HepG2 (cell line): ENCODE measurements at regions not wholly inside any gene's neighbourhood (a gene's known extent, or its start where the extent isn't known, plus 50 kb on each side); places are given as distances from the start of the nearest gene placed in this dataset.
A peak's percentile ranks its signal among the peaks of the same experiment; 100 is the strongest.

Source experiments
- ELF3 ChIP-seq: IDR thresholded peaks from 2 replicates; pipeline ENCODE4 v1.6.1; 2016; ENCODE audit warnings: missing genetic modification reagents, missing compliant biosample characterization
- ERF ChIP-seq: IDR thresholded peaks from 2 replicates; pipeline ENCODE4 v1.6.1; 2018; ENCODE audit warnings: missing biosample characterization, missing genetic modification reagents
- FOXP1 ChIP-seq, 2 experiments: fragments of 450-650 bp in 1 of 2; IDR thresholded peaks; 2 replicates each; pipeline ENCODE4 v1.6.1; 2017 to 2018; ENCODE audit warnings: antibody characterized with exemption in 1 of 2
- GATA4 ChIP-seq: sonication (generic); IDR thresholded peaks from 2 replicates; pipeline ENCODE4 v1.6.1; 2016; ENCODE audit warnings: antibody characterized with exemption, low read depth, borderline replicate concordance
- GATAD2A ChIP-seq: IDR thresholded peaks from 2 replicates; pipeline ENCODE4 v1.6.1; 2016
- ONECUT2 ChIP-seq: sonication (generic); formaldehyde crosslinking; IDR thresholded peaks from 2 replicates; pipeline ENCODE4 v1.4.0; 2020; ENCODE audit warnings: missing genetic modification reagents
- SSRP1 ChIP-seq: IDR thresholded peaks from 2 replicates; pipeline ENCODE4 v1.6.1; 2016; ENCODE audit warnings: control low read depth
- THAP11 ChIP-seq: IDR thresholded peaks from 2 replicates; pipeline ENCODE4 v1.6.1; 2016; ENCODE audit warnings: missing biosample characterization, missing genetic modification reagents
- ZKSCAN8 ChIP-seq: IDR thresholded peaks from 2 replicates; pipeline ENCODE4 v1.6.1; 2016; ENCODE audit warnings: borderline replicate concordance, missing genetic modification reagents, missing compliant biosample characterization
- ZNF350 ChIP-seq: sonication (generic); formaldehyde crosslinking; IDR thresholded peaks from 2 replicates; pipeline ENCODE4 v1.4.0; 2020; ENCODE audit warnings: mild to moderate bottlenecking, low read depth, missing genetic modification reagents, borderline replicate concordance
- ZNF383 ChIP-seq: sonication (generic); formaldehyde crosslinking; IDR thresholded peaks from 2 replicates; pipeline ENCODE4 v1.4.0; 2020; ENCODE audit warnings: missing genetic modification reagents, mild to moderate bottlenecking, borderline replicate concordance
- ZNF841 ChIP-seq: sonication (generic); formaldehyde crosslinking; IDR thresholded peaks from 2 replicates; pipeline ENCODE4 v1.8.1; 2023; ENCODE audit warnings: missing genetic modification reagents, borderline replicate concordance
- TF ChIP-seq, protein P1 (sequence below), 2 experiments: fragments of 450-650 bp in 1 of 2; sonication (generic) in 1 of 2; formaldehyde crosslinking; IDR thresholded peaks; 2 replicates each; pipeline versions ENCODE4 v1.5.0 to v1.8.0; 2020 to 2022; ENCODE audit warnings: mild to moderate bottlenecking in 1 of 2, missing genetic modification reagents in 1 of 2
- TF ChIP-seq, protein P2 (sequence below): sonication (generic); formaldehyde crosslinking; IDR thresholded peaks from 2 replicates; pipeline ENCODE4 v1.8.0; 2022; ENCODE audit warnings: low read depth, missing genetic modification reagents
- TF ChIP-seq, protein P3 (sequence below): IDR thresholded peaks from 2 replicates; pipeline ENCODE4 v1.4.0; 2020; ENCODE audit warnings: mild to moderate bottlenecking, missing genetic modification reagents
- TF ChIP-seq, protein P4 (sequence below): sonication (generic); formaldehyde crosslinking; IDR thresholded peaks from 2 replicates; pipeline ENCODE4 v1.4.0; 2020; ENCODE audit warnings: missing genetic modification reagents, borderline replicate concordance
- TF ChIP-seq, protein P5 (sequence below): sonication (generic); formaldehyde crosslinking; IDR thresholded peaks from 2 replicates; pipeline ENCODE4 v1.8.1; 2023; ENCODE audit warnings: mild to moderate bottlenecking, moderate library complexity, missing genetic modification reagents

DNA sequence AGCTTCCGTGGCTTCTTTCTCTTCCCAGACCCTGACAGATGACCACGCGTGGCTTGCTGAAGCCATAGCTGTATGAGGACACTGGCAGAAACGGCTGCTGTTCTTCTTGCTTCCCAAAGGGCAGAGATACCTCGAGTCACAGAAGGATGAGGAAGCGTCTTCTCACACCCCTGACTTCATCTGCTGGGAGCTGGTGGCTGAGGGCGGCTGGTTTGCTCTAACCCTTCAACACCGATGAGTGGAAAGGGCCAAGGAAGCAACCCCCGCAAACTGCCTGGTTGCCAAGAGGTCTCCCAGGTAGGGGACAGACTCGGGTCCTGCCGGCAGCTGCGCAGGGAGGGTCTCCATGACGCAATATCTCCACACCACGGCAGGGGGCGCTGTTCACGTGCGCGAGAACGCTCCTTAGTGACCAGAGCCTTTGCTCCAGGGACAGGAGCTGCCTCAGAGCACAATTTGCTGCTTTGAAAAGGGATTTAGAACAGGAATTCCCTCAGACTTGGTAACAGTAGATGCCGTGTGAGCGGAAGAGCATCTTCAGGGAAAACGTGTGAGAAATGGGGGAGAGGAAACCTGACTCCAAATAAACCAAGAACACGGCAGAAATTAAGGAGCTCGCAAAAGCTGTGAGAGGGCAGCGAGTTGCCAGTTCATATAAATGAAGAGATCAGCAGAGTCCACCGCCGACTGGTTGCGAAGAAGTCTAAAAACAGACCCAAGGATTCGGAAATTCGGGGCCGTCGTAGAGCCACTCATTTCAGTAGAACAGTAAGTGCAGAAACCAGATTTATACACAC, 80.2 kb downstream of the ERMARD start (continued):
- TF ChIP-seq, protein P1, sequence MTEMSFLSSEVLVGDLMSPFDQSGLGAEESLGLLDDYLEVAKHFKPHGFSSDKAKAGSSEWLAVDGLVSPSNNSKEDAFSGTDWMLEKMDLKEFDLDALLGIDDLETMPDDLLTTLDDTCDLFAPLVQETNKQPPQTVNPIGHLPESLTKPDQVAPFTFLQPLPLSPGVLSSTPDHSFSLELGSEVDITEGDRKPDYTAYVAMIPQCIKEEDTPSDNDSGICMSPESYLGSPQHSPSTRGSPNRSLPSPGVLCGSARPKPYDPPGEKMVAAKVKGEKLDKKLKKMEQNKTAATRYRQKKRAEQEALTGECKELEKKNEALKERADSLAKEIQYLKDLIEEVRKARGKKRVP (CRISPR knock-in tag; IDR thresholded peaks at IDR 0.05), result peak in 1 of 2 experiments; percentile 96; a peak in 2 of 4 replicates
- TF ChIP-seq, protein P2, sequence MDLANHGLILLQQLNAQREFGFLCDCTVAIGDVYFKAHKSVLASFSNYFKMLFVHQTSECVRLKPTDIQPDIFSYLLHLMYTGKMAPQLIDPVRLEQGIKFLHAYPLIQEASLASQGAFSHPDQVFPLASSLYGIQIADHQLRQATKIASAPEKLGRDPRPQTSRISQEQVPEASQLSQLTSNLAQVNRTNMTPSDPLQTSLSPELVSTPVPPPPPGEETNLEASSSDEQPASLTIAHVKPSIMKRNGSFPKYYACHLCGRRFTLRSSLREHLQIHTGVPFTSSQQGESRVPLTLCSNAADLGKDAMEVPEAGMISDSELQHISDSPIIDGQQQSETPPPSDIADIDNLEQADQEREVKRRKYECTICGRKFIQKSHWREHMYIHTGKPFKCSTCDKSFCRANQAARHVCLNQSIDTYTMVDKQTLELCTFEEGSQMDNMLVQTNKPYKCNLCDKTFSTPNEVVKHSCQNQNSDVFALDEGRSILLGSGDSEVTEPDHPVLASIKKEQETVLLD, result 0 out of 2 replicates have a peak, but pooled peaks have one; percentile 48
- TF ChIP-seq, protein P3, sequence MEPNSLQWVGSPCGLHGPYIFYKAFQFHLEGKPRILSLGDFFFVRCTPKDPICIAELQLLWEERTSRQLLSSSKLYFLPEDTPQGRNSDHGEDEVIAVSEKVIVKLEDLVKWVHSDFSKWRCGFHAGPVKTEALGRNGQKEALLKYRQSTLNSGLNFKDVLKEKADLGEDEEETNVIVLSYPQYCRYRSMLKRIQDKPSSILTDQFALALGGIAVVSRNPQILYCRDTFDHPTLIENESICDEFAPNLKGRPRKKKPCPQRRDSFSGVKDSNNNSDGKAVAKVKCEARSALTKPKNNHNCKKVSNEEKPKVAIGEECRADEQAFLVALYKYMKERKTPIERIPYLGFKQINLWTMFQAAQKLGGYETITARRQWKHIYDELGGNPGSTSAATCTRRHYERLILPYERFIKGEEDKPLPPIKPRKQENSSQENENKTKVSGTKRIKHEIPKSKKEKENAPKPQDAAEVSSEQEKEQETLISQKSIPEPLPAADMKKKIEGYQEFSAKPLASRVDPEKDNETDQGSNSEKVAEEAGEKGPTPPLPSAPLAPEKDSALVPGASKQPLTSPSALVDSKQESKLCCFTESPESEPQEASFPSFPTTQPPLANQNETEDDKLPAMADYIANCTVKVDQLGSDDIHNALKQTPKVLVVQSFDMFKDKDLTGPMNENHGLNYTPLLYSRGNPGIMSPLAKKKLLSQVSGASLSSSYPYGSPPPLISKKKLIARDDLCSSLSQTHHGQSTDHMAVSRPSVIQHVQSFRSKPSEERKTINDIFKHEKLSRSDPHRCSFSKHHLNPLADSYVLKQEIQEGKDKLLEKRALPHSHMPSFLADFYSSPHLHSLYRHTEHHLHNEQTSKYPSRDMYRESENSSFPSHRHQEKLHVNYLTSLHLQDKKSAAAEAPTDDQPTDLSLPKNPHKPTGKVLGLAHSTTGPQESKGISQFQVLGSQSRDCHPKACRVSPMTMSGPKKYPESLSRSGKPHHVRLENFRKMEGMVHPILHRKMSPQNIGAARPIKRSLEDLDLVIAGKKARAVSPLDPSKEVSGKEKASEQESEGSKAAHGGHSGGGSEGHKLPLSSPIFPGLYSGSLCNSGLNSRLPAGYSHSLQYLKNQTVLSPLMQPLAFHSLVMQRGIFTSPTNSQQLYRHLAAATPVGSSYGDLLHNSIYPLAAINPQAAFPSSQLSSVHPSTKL, result peak; percentile 27; the same call in 1 of the 2 replicates
- TF ChIP-seq THAP11 (CRISPR knock-in tag) (peak; percentile 49; the same call in 1 of the 2 replicates), FOXP1 (IDR thresholded peaks at IDR 0.05) (no peak), FOXP1 (CRISPR knock-in tag; IDR thresholded peaks at IDR 0.05) (0 out of 2 replicates have a peak, but pooled peaks have one; percentile 7), SSRP1 (CRISPR knock-in tag) (peak; percentile 91), ERF (CRISPR knock-in tag) (peak; percentile 36; the same call in 1 of the 2 replicates), ELF3 (CRISPR knock-in tag) (peak; percentile 52; the same call in 1 of the 2 replicates), ONECUT2 (CRISPR knock-in tag) (no peak), GATAD2A (CRISPR knock-in tag) (peak; percentile 76), ZNF350 (CRISPR knock-in tag) (peak; percentile 67; the same call in 1 of the 2 replicates), ZNF383 (CRISPR knock-in tag) (0 out of 2 replicates have a peak, but pooled peaks have one; percentile 42), GATA4 (no peak), ZKSCAN8 (0 out of 2 replicates have a peak, but pooled peaks have one; percentile 30), ZNF841 (CRISPR knock-in tag) (0 out of 2 replicates have a peak, but pooled peaks have one; percentile 37)
- TF ChIP-seq, protein P4, sequence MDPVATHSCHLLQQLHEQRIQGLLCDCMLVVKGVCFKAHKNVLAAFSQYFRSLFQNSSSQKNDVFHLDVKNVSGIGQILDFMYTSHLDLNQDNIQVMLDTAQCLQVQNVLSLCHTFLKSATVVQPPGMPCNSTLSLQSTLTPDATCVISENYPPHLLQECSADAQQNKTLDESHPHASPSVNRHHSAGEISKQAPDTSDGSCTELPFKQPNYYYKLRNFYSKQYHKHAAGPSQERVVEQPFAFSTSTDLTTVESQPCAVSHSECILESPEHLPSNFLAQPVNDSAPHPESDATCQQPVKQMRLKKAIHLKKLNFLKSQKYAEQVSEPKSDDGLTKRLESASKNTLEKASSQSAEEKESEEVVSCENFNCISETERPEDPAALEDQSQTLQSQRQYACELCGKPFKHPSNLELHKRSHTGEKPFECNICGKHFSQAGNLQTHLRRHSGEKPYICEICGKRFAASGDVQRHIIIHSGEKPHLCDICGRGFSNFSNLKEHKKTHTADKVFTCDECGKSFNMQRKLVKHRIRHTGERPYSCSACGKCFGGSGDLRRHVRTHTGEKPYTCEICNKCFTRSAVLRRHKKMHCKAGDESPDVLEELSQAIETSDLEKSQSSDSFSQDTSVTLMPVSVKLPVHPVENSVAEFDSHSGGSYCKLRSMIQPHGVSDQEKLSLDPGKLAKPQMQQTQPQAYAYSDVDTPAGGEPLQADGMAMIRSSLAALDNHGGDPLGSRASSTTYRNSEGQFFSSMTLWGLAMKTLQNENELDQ (CRISPR knock-in tag), result no peak
- TF ChIP-seq, protein P5, sequence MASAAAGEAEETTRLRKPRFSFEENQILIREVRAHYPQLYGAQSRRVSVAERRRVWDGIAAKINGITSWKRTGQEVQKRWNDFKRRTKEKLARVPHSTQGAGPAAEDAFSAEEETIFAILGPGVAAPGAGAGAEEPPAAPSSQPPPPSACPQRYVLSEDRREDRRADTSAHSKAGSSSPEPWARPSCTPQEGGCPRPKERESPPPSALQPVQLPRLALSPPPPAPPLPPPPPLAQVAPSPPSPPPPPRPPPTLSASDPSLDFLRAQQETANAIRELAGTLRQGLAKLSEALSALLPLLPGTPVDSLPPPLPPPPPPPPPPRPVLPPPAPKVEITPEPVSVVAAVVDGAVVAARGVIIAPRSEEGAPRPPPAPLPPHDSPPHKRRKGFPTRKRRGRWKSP (CRISPR knock-in tag), result peak; percentile 68; the same call in 1 of the 2 replicates
